Keratinocyte (primary cell): ENCODE measurements at regions not wholly inside any gene's neighbourhood (a gene's known extent, or its start where the extent isn't known, plus 50 kb on each side); places are given as distances from the start of the nearest gene placed in this dataset.

Experiments
- CTCF ChIP-seq, 3 experiments: IDR thresholded peaks in 1 of 3; conservative IDR thresholded peaks in 1 of 3; optimal IDR thresholded peaks in 1 of 3; 2 replicates in 2 of 3; 3 replicates in 1 of 3; pipeline versions ENCODE3 to v1.5.1; 2011; ENCODE audit warnings: low read length in 3 of 3, mild to moderate bottlenecking in 3 of 3, moderate library complexity in 2 of 3, control low read depth in 1 of 3, inconsistent platforms in 1 of 3; ENCODE audit not compliant: insufficient read depth in 2 of 3; ENCODE audit errors: extremely low read depth in 1 of 3
- EZH2 ChIP-seq: IDR thresholded peaks from one replicate; pipeline ENCODE4 v1.6.1; 2012; ENCODE audit warnings: inconsistent platforms, mild to moderate bottlenecking, low read length, moderate library complexity

- TF ChIP-seq CTCF (optimal IDR thresholded peaks at IDR 0.05 in 1 of 3, IDR thresholded peaks at IDR 0.05 in 1 of 3, conservative IDR thresholded peaks at IDR 0.05 in 1 of 3; ENCODE audit: extremely low read depth in 1 of 3, insufficient read depth in 2 of 3, low read length in 3 of 3) = no peak
- TF ChIP-seq EZH2 = no peak
These were observed 826.6 kb upstream of the POU3F3 start for GRCh38 chr2:104027321-104027720.
